ENCODE measurements at regions not wholly inside any gene's neighbourhood (a gene's known extent, or its start where the extent isn't known, plus 50 kb on each side); places are given as distances from the start of the nearest gene placed in this dataset.
A peak's percentile ranks its signal among the peaks of the same experiment; 100 is the strongest.
"Not testable (repeated sequence)": the region's sequence is repeated elsewhere in the genome, so short reads cannot be mapped to it uniquely, and the experiment has no call there.

GRCh38 chr2:62654876-62655359 is 50.6 kb upstream of the EHBP1 start:
- Histone ChIP-seq H3K27ac (ENCODE audit: low read length) (no peak overlapping the region), H3K9me3 (ENCODE audit: control insufficient read depth, low read length) (no peaks in the 10 kb centered on the region), H3K4me1 (ENCODE audit: control insufficient read depth, insufficient read depth, low read length) (peaks cover 1% of the 10 kb centered on the region), H3K4me3 (ENCODE audit: low read length) (no peak overlapping the region), H3K27me3 (ENCODE audit: control insufficient read depth, insufficient read depth) (no peaks in the 10 kb centered on the region)
- DNase-seq: no peak
- 81% methylated on average over 3 of the region's 3 CpGs for WGBS
- ATAC-seq: no peak
- intact Hi-C loops (cut with DNase I): no loop called here

GRCh38 chr2:62654423-62654791 is 51.1 kb upstream of the EHBP1 start:
- Histone ChIP-seq H3K9me3 (ENCODE audit: control insufficient read depth, low read length) (no peaks in the 10 kb centered on the region), H3K27ac (ENCODE audit: low read length) (no peak overlapping the region), H3K4me1 (ENCODE audit: control insufficient read depth, insufficient read depth, low read length) (no peaks in the 10 kb centered on the region), H3K27me3 (ENCODE audit: control insufficient read depth, insufficient read depth) (no peaks in the 10 kb centered on the region), H3K4me3 (ENCODE audit: low read length) (no peak overlapping the region)
- ATAC-seq (no peak), DNase-seq (no peak)
- intact Hi-C loops (cut with DNase I): no loop called here
- 93% methylated on average over 3 of the region's 3 CpGs for WGBS

- no peak overlapping the region for H3K27ac ChIP-seq (ENCODE audit: low read length)
- H3K4me1 ChIP-seq (ENCODE audit: control insufficient read depth, insufficient read depth, low read length): no peaks in the 10 kb centered on the region
- ATAC-seq (no peak), DNase-seq (no peak)
- H3K4me3 ChIP-seq (ENCODE audit: low read length): no peak overlapping the region
- intact Hi-C loops (cut with DNase I): no loop called here
- H3K27me3 ChIP-seq (ENCODE audit: control insufficient read depth, insufficient read depth): no peaks in the 10 kb centered on the region
- H3K9me3 ChIP-seq (ENCODE audit: control insufficient read depth, low read length): no peaks in the 10 kb centered on the region
- 67% methylated on average over 5 of the region's 5 CpGs for WGBS
Observed at GRCh38 chr2:62653582-62654422, 51.7 kb upstream of the EHBP1 start.

GRCh38 chr2:62649087-62649486 is 56.4 kb upstream of the EHBP1 start:
- DNase-seq; H3K4me1 ChIP-seq (ENCODE audit: control insufficient read depth, insufficient read depth, low read length); ATAC-seq; H3K27ac ChIP-seq (ENCODE audit: low read length); intact Hi-C loops (cut with DNase I); H3K27me3 ChIP-seq (ENCODE audit: control insufficient read depth, insufficient read depth); H3K9me3 ChIP-seq (ENCODE audit: control insufficient read depth, low read length); H3K4me3 ChIP-seq (ENCODE audit: low read length): not testable (repeated sequence)
- 88% methylated on average over 1 of the region's 2 CpGs for WGBS

GRCh38 chr2:62643100-62643471 is 62.4 kb upstream of the EHBP1 start:
- ATAC-seq: no peak
- 70% methylated on average over 4 of the region's 4 CpGs for WGBS
- H3K4me1 ChIP-seq (ENCODE audit: control insufficient read depth, insufficient read depth, low read length): peaks cover 3% of the 10 kb centered on the region
- no peak for DNase-seq
- H3K27ac ChIP-seq (ENCODE audit: low read length): no peak overlapping the region
- no peaks in the 10 kb centered on the region for H3K9me3 ChIP-seq (ENCODE audit: control insufficient read depth, low read length)
- H3K4me3 ChIP-seq (ENCODE audit: low read length): no peak overlapping the region
- no peaks in the 10 kb centered on the region for H3K27me3 ChIP-seq (ENCODE audit: control insufficient read depth, insufficient read depth)
- intact Hi-C loops (cut with DNase I): no loop called here

GRCh38 chr2:62642429-62643099 is 62.9 kb upstream of the EHBP1 start:
- Histone ChIP-seq H3K27me3 (ENCODE audit: control insufficient read depth, insufficient read depth) (no peaks in the 10 kb centered on the region), H3K4me3 (ENCODE audit: low read length) (no peak overlapping the region), H3K27ac (ENCODE audit: low read length) (no peak overlapping the region), H3K9me3 (ENCODE audit: control insufficient read depth, low read length) (no peaks in the 10 kb centered on the region), H3K4me1 (ENCODE audit: control insufficient read depth, insufficient read depth, low read length) (peaks cover 3% of the 10 kb centered on the region)
- intact Hi-C loops (cut with DNase I): no loop called here
- no peak for DNase-seq
- 62% methylated on average over 2 of the region's 2 CpGs for WGBS
- no peak for ATAC-seq

- DNase-seq: no peak
- WGBS: 62% methylated on average over 4 of the region's 4 CpGs
- no peak overlapping the region for H3K27ac ChIP-seq (ENCODE audit: low read length)
- ATAC-seq: no peak
- no peaks in the 10 kb centered on the region for H3K9me3 ChIP-seq (ENCODE audit: control insufficient read depth, low read length)
- H3K4me3 ChIP-seq (ENCODE audit: low read length): no peak overlapping the region
- H3K27me3 ChIP-seq (ENCODE audit: control insufficient read depth, insufficient read depth): no peaks in the 10 kb centered on the region
- H3K4me1 ChIP-seq (ENCODE audit: control insufficient read depth, insufficient read depth, low read length): peaks cover 3% of the 10 kb centered on the region
- intact Hi-C loops (cut with DNase I): no loop called here
Observed at GRCh38 chr2:62641936-62642335, 63.6 kb upstream of the EHBP1 start.

GRCh38 chr2:62641410-62641843 is 64.1 kb upstream of the EHBP1 start:
- intact Hi-C loops (cut with DNase I): no loop called here
- ATAC-seq: no peak
- H3K27me3 ChIP-seq (ENCODE audit: control insufficient read depth, insufficient read depth): no peaks in the 10 kb centered on the region
- H3K27ac ChIP-seq (ENCODE audit: low read length): no peak overlapping the region
- no peak overlapping the region for H3K4me3 ChIP-seq (ENCODE audit: low read length)
- no peak for DNase-seq
- WGBS: 70% methylated on average over 1 of the region's 1 CpG
- H3K4me1 ChIP-seq (ENCODE audit: control insufficient read depth, insufficient read depth, low read length): peaks cover 3% of the 10 kb centered on the region
- no peaks in the 10 kb centered on the region for H3K9me3 ChIP-seq (ENCODE audit: control insufficient read depth, low read length)

- Histone ChIP-seq H3K27me3 (ENCODE audit: control insufficient read depth, insufficient read depth) (no peaks in the 10 kb centered on the region), H3K9me3 (ENCODE audit: control insufficient read depth, low read length) (no peaks in the 10 kb centered on the region), H3K4me3 (ENCODE audit: low read length) (no peak overlapping the region), H3K4me1 (ENCODE audit: control insufficient read depth, insufficient read depth, low read length) (no peaks in the 10 kb centered on the region), H3K27ac (ENCODE audit: low read length) (no peak overlapping the region)
- ATAC-seq (no peak), DNase-seq (no peak)
- 75% methylated on average over 5 of the region's 5 CpGs for WGBS
- intact Hi-C loops (cut with DNase I): no loop called here
Observed at GRCh38 chr2:62631160-62632085, 74.1 kb upstream of the EHBP1 start.

GRCh38 chr2:62630206-62630605 is 75.3 kb upstream of the EHBP1 start:
- peak in 1 of 3 donors; percentile 41 for DNase-seq
- H3K27ac ChIP-seq (ENCODE audit: low read length); H3K27me3 ChIP-seq (ENCODE audit: control insufficient read depth, insufficient read depth); intact Hi-C loops (cut with DNase I); ATAC-seq; H3K4me3 ChIP-seq (ENCODE audit: low read length); H3K4me1 ChIP-seq (ENCODE audit: control insufficient read depth, insufficient read depth, low read length); H3K9me3 ChIP-seq (ENCODE audit: control insufficient read depth, low read length): not testable (repeated sequence)
- WGBS: 97% methylated on average over 28 of the region's 28 CpGs

- WGBS: 75% methylated on average over 2 of the region's 5 CpGs
- DNase-seq; ATAC-seq; H3K4me1 ChIP-seq (ENCODE audit: control insufficient read depth, insufficient read depth, low read length); H3K9me3 ChIP-seq (ENCODE audit: control insufficient read depth, low read length); H3K27me3 ChIP-seq (ENCODE audit: control insufficient read depth, insufficient read depth); intact Hi-C loops (cut with DNase I); H3K4me3 ChIP-seq (ENCODE audit: low read length); H3K27ac ChIP-seq (ENCODE audit: low read length): not testable (repeated sequence)
Observed at GRCh38 chr2:62629310-62629709, 76.2 kb upstream of the EHBP1 start.

Data from right cardiac atrium (tissue), 5 donors.